Body of pancreas (tissue), 4 donors: ENCODE measurements at regions not wholly inside any gene's neighbourhood (a gene's known extent, or its start where the extent isn't known, plus 50 kb on each side); places are given as distances from the start of the nearest gene placed in this dataset.

Experiments used
- CTCF ChIP-seq, 7 experiments: fragments of 450-650 bp in 4 of 7; fragments of 200-600 bp in 3 of 7; sonication (generic) in 3 of 7; IDR thresholded peaks; one replicate each; pipeline ENCODE4 v1.5.1; 2016 to 2019; ENCODE audit warnings: antibody characterized with exemption in 7 of 7
- POLR2A ChIP-seq, 3 donors: fragments of 450-650 bp; IDR thresholded peaks; one replicate each; pipeline ENCODE4 v1.6.1; 2016; ENCODE audit warnings: antibody characterized with exemption in 3 of 3, mild to moderate bottlenecking in 2 of 3

- TF ChIP-seq CTCF (IDR thresholded peaks at IDR 0.05) (no peak), POLR2A (IDR thresholded peaks at IDR 0.05) (no peak)
Observed at GRCh38 chr2:21468624-21469023, 344.9 kb downstream of the TDRD15 start.
